M059J (cell line): ENCODE measurements at regions not wholly inside any gene's neighbourhood (a gene's known extent, or its start where the extent isn't known, plus 50 kb on each side); places are given as distances from the start of the nearest gene placed in this dataset.
"Not testable (repeated sequence)": the region's sequence is repeated elsewhere in the genome, so short reads cannot be mapped to it uniquely, and the experiment has no call there.

Experiments used
- DNase-seq: peaks from one replicate; pipeline ENCODE4 v3.0.0-alpha.2; 2012; ENCODE audit warnings: low read depth

- no peak for DNase-seq
Measured at GRCh38 chrX:953879-954482, 258.5 kb downstream of the CRLF2 start.

GRCh38 chrX:952816-953215 is 259.6 kb downstream of the CRLF2 start:
- DNase-seq: no peak

DNA sequence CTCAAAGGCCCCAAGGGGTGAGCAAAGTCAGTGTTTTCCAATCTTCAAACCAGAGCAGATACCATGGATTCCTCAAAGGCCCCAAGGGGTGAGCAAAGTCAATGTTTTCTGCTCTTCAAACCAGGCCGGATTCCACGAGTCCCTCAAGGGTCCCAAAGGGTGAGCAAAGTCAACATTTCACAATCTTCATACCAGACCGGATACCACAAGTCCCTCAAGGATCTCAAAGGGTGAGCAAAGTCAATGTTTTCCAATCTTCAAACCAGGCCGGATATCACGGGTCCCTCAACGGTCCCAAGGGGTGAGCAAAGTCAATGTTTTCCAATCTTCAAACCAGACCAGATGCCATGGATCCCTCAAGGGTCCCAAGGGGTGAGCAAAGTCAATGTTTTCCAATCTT is 265.2 kb downstream of the CRLF2 start:
- DNase-seq: not testable (repeated sequence)

DNA sequence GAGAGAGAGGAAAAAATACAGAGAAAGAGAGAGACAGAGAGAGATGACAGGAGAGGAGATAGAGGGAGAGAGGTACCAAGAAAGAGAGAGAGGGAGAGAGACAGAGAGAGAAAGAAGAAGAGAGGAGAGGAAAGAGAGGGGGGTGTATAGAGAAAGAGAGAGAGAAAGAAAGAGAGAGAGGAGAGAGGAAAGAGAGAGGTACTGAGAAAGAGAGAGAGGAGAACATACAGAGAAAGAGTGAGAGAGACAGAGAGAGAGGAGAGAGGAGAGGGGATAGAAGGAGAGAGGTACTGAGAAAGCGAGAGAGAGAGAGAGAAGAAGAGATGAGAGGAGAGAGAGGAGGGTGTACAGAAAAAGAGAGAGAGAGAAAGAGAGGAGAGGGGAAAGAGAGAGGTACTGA is 269.4 kb downstream of the CRLF2 start:
- no peak for DNase-seq

- no peak for DNase-seq
Measured at GRCh38 chrX:940691-941090, 271.8 kb downstream of the CRLF2 start.

DNA sequence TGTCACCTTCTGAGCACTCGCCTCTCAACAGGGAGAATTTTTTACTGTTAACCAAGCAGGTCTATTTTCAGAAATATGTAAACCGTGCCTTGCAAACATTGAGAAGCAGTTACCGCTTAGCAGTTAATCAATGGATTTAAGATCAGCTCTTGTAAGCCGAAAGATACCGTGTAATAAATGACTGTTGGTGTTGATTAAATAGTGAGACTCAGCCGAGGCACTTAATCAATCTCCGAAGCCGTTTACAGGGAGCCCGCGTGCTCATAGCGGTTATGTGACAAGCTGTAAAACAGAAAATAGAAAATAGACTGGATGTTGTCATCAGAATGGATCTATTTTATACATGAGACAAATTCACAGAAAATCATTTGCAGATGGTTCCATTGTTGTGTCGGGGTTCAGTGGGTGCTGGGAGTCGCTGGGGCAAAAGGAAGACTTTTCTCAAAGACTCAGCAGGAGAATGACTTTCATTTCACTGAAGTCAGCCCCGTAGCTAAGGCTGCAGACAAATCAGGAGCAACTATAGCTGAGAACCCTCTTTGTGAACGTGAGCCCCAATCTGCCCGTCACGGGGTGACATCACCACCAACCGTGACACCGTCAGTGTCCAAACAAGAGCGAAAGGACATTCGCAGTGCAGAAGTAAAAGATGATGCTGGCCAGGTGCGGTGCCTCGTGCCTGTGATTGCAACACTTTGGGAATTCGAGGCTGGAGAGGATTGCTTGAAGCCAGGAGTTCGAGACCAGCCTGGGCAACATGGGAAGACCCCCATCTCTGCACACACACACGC is 275.3 kb downstream of the CRLF2 start:
- DNase-seq: no peak

GRCh38 chrX:933611-934010 is 278.8 kb downstream of the CRLF2 start:
- DNase-seq: no peak

DNA sequence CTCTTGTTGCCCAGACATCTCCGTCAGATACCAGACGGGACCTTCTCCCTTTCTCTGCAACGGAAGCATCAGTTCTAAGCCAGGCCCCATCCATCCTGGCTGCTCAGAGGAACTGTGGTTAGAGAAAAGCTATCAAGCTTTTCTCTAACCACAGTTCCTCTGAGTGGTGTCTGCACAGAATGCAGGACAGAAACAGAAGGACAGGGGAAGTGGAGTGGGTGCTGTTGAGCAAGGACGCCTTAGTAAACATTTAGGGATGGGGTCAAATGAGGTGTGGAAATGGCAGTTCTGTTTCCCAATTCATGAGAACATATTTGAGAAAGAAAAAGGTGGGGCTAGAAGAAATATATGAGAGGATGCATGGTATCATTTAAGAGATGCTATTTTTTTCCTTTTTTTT is 283.8 kb downstream of the CRLF2 start:
- no peak for DNase-seq

GRCh38 chrX:926991-927390 is 285.5 kb downstream of the CRLF2 start:
- no peak for DNase-seq

DNA sequence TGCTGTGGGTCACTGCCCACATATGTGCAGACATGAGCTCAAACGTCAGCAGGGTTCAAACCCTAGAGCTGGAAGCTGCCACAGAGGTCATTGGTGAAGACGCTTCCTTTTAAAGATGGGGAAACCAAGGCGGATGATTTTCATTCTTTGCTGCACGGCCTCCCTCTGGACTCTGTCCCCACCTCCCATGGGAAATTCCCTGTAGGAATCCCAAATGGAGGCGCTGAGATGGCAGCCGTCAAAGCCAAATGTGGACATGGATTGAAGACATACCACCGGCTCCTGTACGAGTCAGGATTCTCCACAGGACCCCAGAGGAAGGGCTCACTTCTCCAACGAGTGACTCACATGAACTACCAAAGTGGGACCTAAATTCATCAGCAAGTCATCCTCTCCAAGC is 286.4 kb downstream of the CRLF2 start:
- no peak for DNase-seq

GRCh38 chrX:925652-926061 is 286.8 kb downstream of the CRLF2 start:
- no peak for DNase-seq

DNA sequence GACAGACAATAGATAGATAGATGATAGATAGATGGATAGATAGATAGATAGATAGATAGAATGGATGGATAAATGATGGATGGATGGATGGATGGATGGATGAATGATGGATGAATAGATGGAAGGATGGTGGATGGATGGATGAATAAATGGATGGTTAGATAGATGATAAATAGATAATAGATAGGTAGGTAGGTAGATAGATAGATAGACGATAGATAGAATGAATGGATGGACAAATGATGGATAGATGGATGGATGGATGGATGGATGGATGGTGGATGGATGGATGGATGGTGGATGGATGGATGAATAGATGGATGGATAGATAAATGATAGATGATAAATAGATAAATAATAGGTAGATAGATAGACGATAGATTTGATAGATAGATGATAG is 287.4 kb downstream of the CRLF2 start:
- no peak for DNase-seq

DNA sequence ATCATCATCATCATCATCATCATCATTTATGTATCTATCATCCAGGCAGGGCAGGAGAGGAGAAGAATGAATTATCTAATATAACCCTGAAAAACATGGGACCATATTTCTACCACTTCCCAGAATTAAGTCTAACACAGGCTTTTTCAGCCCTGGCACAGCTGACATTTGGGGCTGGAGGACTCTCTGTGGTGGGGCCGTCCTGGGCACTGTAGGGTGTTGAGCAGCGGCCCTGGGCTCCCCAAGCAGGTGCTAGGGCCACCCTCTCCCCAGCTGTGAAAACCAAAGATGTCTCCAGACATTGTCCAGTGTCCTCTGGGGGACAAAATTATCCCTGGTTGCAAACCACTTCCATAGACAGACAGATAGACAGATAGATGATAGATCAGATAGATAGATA is 288.4 kb downstream of the CRLF2 start:
- no peak for DNase-seq

- peak; percentile 24 for DNase-seq
Measured at GRCh38 chrX:920234-920799, 289.7 kb downstream of the SHOX start.

DNA sequence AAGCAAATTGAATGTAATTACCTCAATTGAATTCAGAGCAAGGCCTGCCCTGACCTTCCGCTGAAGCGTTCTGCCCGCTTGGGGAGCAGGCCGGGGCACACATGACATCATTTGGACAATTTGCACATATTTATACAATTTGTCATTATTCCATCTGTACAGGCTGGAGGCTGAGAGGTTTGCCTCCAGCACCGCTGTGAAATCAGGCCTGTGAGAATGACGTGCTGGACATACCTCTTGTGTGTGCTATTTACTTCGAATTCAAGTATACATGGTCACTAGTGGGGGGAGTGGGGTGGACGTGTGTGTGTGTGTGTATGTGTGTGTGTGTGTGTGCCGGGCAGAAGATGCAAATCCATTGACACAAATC is 285.6 kb downstream of the SHOX start:
- DNase-seq: peak; percentile 18

- DNase-seq: no peak
Measured at GRCh38 chrX:915427-916229, 285.0 kb downstream of the SHOX start.

DNA sequence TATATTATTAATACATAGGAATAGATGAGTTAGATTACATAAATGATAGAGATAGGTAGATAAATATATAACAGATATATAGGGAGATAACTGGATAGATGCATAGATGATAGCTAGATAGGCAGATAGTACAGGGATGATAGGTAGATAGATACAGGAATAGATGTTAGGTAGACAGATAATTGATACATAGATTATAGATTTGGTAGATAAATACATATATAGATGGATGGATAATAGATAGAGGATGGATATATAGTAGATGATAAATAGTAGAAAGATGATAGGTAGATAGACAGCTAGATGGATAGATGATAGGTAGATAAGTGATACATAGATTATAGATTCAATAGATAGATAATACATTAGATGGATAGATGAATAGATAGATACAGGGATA is 283.6 kb downstream of the SHOX start:
- DNase-seq: no peak

DNA sequence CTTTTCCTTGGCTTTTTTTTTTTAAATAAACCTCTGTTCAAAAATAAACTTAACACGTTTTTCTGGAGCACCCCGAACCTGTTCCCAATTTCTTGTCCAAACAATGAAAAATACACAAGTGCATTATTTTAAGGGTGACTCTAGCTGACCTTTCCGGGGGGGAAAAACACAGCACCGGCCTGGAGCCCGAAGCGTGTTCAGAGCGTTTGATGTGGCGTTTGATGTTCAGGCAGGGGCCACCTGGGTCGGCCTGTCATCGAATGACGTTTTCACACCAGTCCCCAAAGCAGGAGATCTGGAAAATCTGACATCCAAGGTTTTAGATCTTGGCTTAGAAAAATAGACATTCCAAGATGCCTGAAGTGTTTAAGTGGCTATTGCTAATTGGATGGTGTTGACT is 282.1 kb downstream of the SHOX start:
- DNase-seq: no peak

DNA sequence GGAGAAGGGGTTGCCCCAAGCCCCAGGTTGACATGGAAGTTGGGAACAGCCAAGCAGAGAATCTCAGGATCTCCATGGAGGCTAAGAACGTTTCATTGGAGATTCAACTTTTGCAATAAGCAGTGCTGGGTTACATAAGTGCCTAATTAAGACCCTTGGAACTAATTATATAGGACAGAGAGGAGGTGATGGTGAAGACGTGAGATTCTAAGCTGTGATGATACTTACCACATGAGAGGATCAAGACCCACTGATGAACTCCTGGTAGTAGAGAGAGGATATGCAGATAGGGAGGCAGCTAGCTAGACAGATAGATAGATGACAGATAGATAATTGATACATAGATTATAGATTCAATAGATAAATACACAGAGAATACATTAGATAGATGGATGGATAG is 278.5 kb downstream of the SHOX start:
- DNase-seq: not testable (repeated sequence)

DNA sequence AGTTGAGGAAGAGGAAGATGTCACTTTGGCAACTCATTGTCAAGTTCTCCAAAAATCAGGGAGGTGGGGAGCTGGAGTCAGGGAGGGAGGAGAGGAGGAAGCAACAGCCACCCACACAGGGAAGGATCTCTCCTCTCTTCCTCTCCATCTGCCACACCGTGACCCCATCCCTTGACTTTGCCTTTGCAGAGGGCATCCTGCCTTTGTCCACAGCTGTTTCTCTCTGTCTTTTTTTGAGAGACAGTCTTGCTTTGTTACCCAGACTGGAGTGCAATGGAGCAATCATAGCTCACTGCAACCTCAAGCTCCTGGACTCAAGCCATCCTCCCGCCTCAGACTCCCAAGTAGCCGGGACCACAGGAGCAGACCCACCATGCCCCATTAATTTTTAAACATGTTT is 276.0 kb downstream of the SHOX start:
- DNase-seq: no peak

- no peak for DNase-seq
Measured at GRCh38 chrX:905848-906566, 275.4 kb downstream of the SHOX start.

GRCh38 chrX:903116-903515 is 272.5 kb downstream of the SHOX start:
- DNase-seq: no peak
